Neuronal stem cell (in vitro differentiated cells): ENCODE measurements at regions not wholly inside any gene's neighbourhood (a gene's known extent, or its start where the extent isn't known, plus 50 kb on each side); places are given as distances from the start of the nearest gene placed in this dataset.

Source experiments
- DNase-seq: peaks from one replicate; pipeline ENCODE4 v3.0.0-alpha.2; 2013; ENCODE audit warnings: low spot score
- H2AFZ ChIP-seq: one replicate; pipeline ENCODE4 v1.6.1; 2013; ENCODE audit warnings: mild to moderate bottlenecking, low read length, inconsistent platforms
- H2AK5ac ChIP-seq: 2 replicates; pipeline ENCODE4 v1.6.1; 2013; ENCODE audit warnings: low read depth, mild to moderate bottlenecking, inconsistent platforms, low read length, moderate library complexity, mixed read lengths
- H2BK120ac ChIP-seq: 2 replicates; pipeline ENCODE4 v1.6.1; 2013; ENCODE audit warnings: low read depth, mild to moderate bottlenecking, inconsistent platforms, low read length, moderate library complexity, mixed read lengths
- H2BK12ac ChIP-seq: one replicate; pipeline ENCODE4 v1.6.1; 2013; ENCODE audit warnings: low read length, inconsistent platforms
- H2BK15ac ChIP-seq: 2 replicates; pipeline ENCODE4 v1.6.1; 2013; ENCODE audit warnings: mild to moderate bottlenecking, low read length, inconsistent platforms, mixed read lengths
- H2BK5ac ChIP-seq: one replicate; pipeline ENCODE4 v1.6.1; 2013; ENCODE audit warnings: inconsistent platforms, mild to moderate bottlenecking, low read length, moderate library complexity
- H3K14ac ChIP-seq: one replicate; pipeline ENCODE4 v1.6.1; 2013; ENCODE audit warnings: low read length, inconsistent platforms
- H3K18ac ChIP-seq: 2 replicates; pipeline ENCODE4 v1.6.1; 2013; ENCODE audit warnings: low read length, inconsistent platforms
- H3K23ac ChIP-seq: 2 replicates; pipeline ENCODE4 v1.6.1; 2013; ENCODE audit warnings: low read depth, mild to moderate bottlenecking, mixed read lengths, low read length, inconsistent platforms; ENCODE audit not compliant: poor library complexity
- H3K27ac ChIP-seq: replicated peaks from 3 replicates; pipeline ENCODE4 v1.5.1; 2013; ENCODE audit warnings: low read length, inconsistent platforms
- H3K27me3 ChIP-seq, 3 experiments: 2 replicates each; pipeline ENCODE4 v1.6.1; 2013; ENCODE audit warnings: low read length in 3 of 3, mild to moderate bottlenecking in 2 of 3, inconsistent platforms in 1 of 3, low read depth in 1 of 3, mixed read lengths in 1 of 3, moderate library complexity in 1 of 3; ENCODE audit not compliant: control insufficient read depth in 3 of 3, insufficient read depth in 3 of 3
- H3K36me3 ChIP-seq, 2 donors: replicated peaks in 1 of 2; 2 replicates each; pipeline ENCODE4 v1.6.1; 2013; ENCODE audit warnings: low read length in 2 of 2; ENCODE audit not compliant: control insufficient read depth in 2 of 2, insufficient read depth in 2 of 2
- H3K4ac ChIP-seq: 2 replicates; pipeline ENCODE4 v1.6.1; 2013; ENCODE audit warnings: inconsistent platforms, mild to moderate bottlenecking, low read length, moderate library complexity
- H3K4me1 ChIP-seq, 2 donors: 1 replicate in 1 of 2; 2 replicates in 1 of 2; pipeline ENCODE4 v1.6.1; 2013; ENCODE audit warnings: low read length in 2 of 2, low read depth in 1 of 2; ENCODE audit not compliant: control insufficient read depth in 2 of 2, insufficient read depth in 1 of 2
- H3K4me2 ChIP-seq: one replicate; pipeline ENCODE4 v1.6.1; 2013; ENCODE audit warnings: mild to moderate bottlenecking, low read length, inconsistent platforms; ENCODE audit not compliant: insufficient read depth, poor library complexity, severe bottlenecking
- H3K4me3 ChIP-seq, 2 donors: 2 replicates each; pipeline ENCODE4 v1.5.1; 2013; ENCODE audit warnings: low read length in 2 of 2, mild to moderate bottlenecking in 2 of 2, inconsistent platforms in 1 of 2, moderate library complexity in 1 of 2
- H3K79me1 ChIP-seq: one replicate; pipeline ENCODE4 v1.6.1; 2013; ENCODE audit warnings: low read depth, mild to moderate bottlenecking, inconsistent platforms, low read length, moderate library complexity
- H3K9ac ChIP-seq: one replicate; pipeline ENCODE4 v1.6.1; 2013; ENCODE audit warnings: mild to moderate bottlenecking, low read depth, low read length, inconsistent platforms; ENCODE audit not compliant: poor library complexity
- H3K9me3 ChIP-seq, 2 donors: replicated peaks in 1 of 2; 2 replicates each; pipeline versions ENCODE3 to v1.6.1; 2013; ENCODE audit warnings: low read length in 2 of 2, mild to moderate bottlenecking in 2 of 2, inconsistent platforms in 1 of 2, low read depth in 1 of 2, mixed read lengths in 1 of 2, moderate library complexity in 1 of 2; ENCODE audit not compliant: control insufficient read depth in 2 of 2, insufficient read depth in 1 of 2
- H4K8ac ChIP-seq: one replicate; pipeline ENCODE4 v1.6.1; 2013; ENCODE audit warnings: low read depth, mild to moderate bottlenecking, inconsistent platforms, low read length, moderate library complexity
- H4K91ac ChIP-seq: one replicate; pipeline ENCODE4 v1.6.1; 2013; ENCODE audit warnings: low read length, low read depth, mild to moderate bottlenecking, inconsistent platforms; ENCODE audit not compliant: poor library complexity
- WGBS, 2 donors: extraction: QIAGEN DNeasy Blood & Tissue Kit; methylation state at CpG; one replicate each; pipeline ENCODE4 v1.1.7; 2013; ENCODE audit warnings: missing lambda C conversion rate in 2 of 2, mixed read lengths in 1 of 2; ENCODE audit not compliant: insufficient read length in 2 of 2, insufficient replicate concordance in 1 of 2; ENCODE audit errors: extremely low coverage in 2 of 2; 5-methylcytosine and 5-hydroxymethylcytosine counted together

- H3K23ac ChIP-seq, result no peak overlapping the region
- no peak overlapping the region for H2BK5ac ChIP-seq
- no peak overlapping the region for H2AK5ac ChIP-seq
- peaks cover 0 to 2% of the 10 kb centered on the region in 2 donors for H3K4me1 ChIP-seq
- no peak overlapping the region for H4K91ac ChIP-seq
- no peak overlapping the region for H3K4me3 ChIP-seq
- no peak for DNase-seq
- no peaks in the 10 kb centered on the region for H3K79me1 ChIP-seq
- H3K18ac ChIP-seq, result no peak overlapping the region
- H2BK15ac ChIP-seq, result no peak overlapping the region
- no peak overlapping the region for H3K14ac ChIP-seq
- H2BK120ac ChIP-seq, result no peak overlapping the region
- H2BK12ac ChIP-seq, result no peak overlapping the region
- H4K8ac ChIP-seq, result no peak overlapping the region
- H3K36me3 ChIP-seq, result no peaks in the 10 kb centered on the region
- H3K9me3 ChIP-seq, result no peaks in the 10 kb centered on the region
- H3K9ac ChIP-seq, result no peak overlapping the region
- H3K4ac ChIP-seq, result no peak overlapping the region
- H2AFZ ChIP-seq, result no peak overlapping the region
- no peak overlapping the region for H3K4me2 ChIP-seq
- no CpG with 5 or more reads among the region's 6 CpGs for WGBS, 2 donors
- no peak overlapping the region for H3K27ac ChIP-seq
- no peaks in the 10 kb centered on the region for H3K27me3 ChIP-seq
Observed at GRCh38 chr10:123952099-123952498, 60.5 kb upstream of the CPXM2 start.

GRCh38 chr10:123948030-123948823 lies 56.6 kb upstream of the CPXM2 start:
- Histone ChIP-seq H2BK120ac (no peak overlapping the region), H3K9me3 (no peaks in the 10 kb centered on the region), H3K27me3 (no peaks in the 10 kb centered on the region), H2BK15ac (no peak overlapping the region), H3K23ac (no peak overlapping the region), H3K4me3 (no peak overlapping the region), H2AFZ (no peak overlapping the region), H2BK12ac (no peak overlapping the region), H3K18ac (peak overlapping the region; percentile 54), H4K8ac (no peak overlapping the region), H3K79me1 (no peaks in the 10 kb centered on the region), H3K36me3 (no peaks in the 10 kb centered on the region), H3K14ac (no peak overlapping the region), H3K27ac (no peak overlapping the region), H2AK5ac (no peak overlapping the region), H3K4me2 (no peak overlapping the region), H4K91ac (no peak overlapping the region), H3K4me1 (no peaks in the 10 kb centered on the region), H2BK5ac (peak overlapping the region; percentile 16), H3K4ac (no peak overlapping the region), H3K9ac (no peak overlapping the region)
- DNase-seq, result no peak
- no CpG with 5 or more reads among the region's 9 CpGs for WGBS, 2 donors

- no peaks in the 10 kb centered on the region for H3K36me3 ChIP-seq
- no peak overlapping the region for H2BK15ac ChIP-seq
- no peak overlapping the region for H3K23ac ChIP-seq
- no peak overlapping the region for H2BK5ac ChIP-seq
- H3K9ac ChIP-seq, result no peak overlapping the region
- H2AK5ac ChIP-seq, result no peak overlapping the region
- no CpG with 5 or more reads among the region's 8 CpGs for WGBS, 2 donors
- no peaks in the 10 kb centered on the region for H3K4me1 ChIP-seq
- H3K4me2 ChIP-seq, result no peak overlapping the region
- H3K14ac ChIP-seq, result no peak overlapping the region
- H3K4me3 ChIP-seq, result no peak overlapping the region
- no peak overlapping the region for H2BK120ac ChIP-seq
- DNase-seq, result no peak
- no peak overlapping the region for H2BK12ac ChIP-seq
- H3K27ac ChIP-seq, result no peak overlapping the region
- peak overlapping the region; percentile 60 for H2AFZ ChIP-seq
- no peaks in the 10 kb centered on the region for H3K9me3 ChIP-seq
- no peak overlapping the region for H4K91ac ChIP-seq
- no peak overlapping the region for H3K18ac ChIP-seq
- no peak overlapping the region for H4K8ac ChIP-seq
- H3K4ac ChIP-seq, result no peak overlapping the region
- no peaks in the 10 kb centered on the region for H3K79me1 ChIP-seq
- no peaks in the 10 kb centered on the region for H3K27me3 ChIP-seq
Observed at GRCh38 chr10:123945325-123945920, 53.8 kb upstream of the CPXM2 start.

GRCh38 chr10:123944661-123945060 lies 53.1 kb upstream of the CPXM2 start:
- Histone ChIP-seq H3K9ac (no peak overlapping the region), H3K4me3 (no peak overlapping the region), H2BK120ac (no peak overlapping the region), H3K36me3 (no peaks in the 10 kb centered on the region), H3K4me1 (no peaks in the 10 kb centered on the region), H2AFZ (no peak overlapping the region), H3K23ac (no peak overlapping the region), H4K8ac (no peak overlapping the region), H2BK5ac (no peak overlapping the region), H3K79me1 (no peaks in the 10 kb centered on the region), H3K14ac (no peak overlapping the region), H2AK5ac (no peak overlapping the region), H2BK12ac (no peak overlapping the region), H3K27ac (no peak overlapping the region), H3K4ac (no peak overlapping the region), H4K91ac (no peak overlapping the region), H3K27me3 (no peaks in the 10 kb centered on the region), H3K4me2 (no peak overlapping the region), H3K9me3 (peaks cover 0 to 2% of the 10 kb centered on the region in 2 donors), H3K18ac (no peak overlapping the region), H2BK15ac (no peak overlapping the region)
- WGBS, 2 donors, result no CpG with 5 or more reads among the region's 6 CpGs
- DNase-seq, result no peak
